Activated gamma-delta T cell treated with Interleukin-2 at 50 U/mL for 16 hours (primary cell): ENCODE measurements at regions not wholly inside any gene's neighbourhood (a gene's known extent, or its start where the extent isn't known, plus 50 kb on each side); places are given as distances from the start of the nearest gene placed in this dataset.
"Not testable (repeated sequence)": the region's sequence is repeated elsewhere in the genome, so short reads cannot be mapped to it uniquely, and the experiment has no call there.

ENCODE experiments used
- DNase-seq: peaks from one replicate; pipeline ENCODE4 v3.0.0-alpha.2; 2020

DNA sequence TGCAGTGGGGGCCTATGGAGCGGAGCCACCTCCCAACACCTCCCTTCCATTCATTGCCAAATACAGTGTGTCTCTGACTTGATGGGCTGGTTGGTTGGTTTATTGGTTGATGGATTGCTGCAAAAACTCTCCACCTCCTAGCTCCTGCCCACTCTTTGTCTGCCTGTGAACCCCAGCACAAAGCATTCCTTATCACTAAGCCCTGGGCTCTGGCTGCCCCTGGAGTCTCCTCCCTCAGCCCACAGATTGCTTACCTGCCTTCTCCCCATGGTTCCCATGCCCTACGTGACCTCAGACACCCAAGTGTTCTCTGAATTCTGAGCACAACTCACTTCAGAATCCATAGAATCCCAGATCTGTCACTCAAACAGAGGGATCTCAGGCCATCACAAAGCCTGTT, 139.1 kb upstream of the TPM1 start:
- DNase-seq: no peak

DNA sequence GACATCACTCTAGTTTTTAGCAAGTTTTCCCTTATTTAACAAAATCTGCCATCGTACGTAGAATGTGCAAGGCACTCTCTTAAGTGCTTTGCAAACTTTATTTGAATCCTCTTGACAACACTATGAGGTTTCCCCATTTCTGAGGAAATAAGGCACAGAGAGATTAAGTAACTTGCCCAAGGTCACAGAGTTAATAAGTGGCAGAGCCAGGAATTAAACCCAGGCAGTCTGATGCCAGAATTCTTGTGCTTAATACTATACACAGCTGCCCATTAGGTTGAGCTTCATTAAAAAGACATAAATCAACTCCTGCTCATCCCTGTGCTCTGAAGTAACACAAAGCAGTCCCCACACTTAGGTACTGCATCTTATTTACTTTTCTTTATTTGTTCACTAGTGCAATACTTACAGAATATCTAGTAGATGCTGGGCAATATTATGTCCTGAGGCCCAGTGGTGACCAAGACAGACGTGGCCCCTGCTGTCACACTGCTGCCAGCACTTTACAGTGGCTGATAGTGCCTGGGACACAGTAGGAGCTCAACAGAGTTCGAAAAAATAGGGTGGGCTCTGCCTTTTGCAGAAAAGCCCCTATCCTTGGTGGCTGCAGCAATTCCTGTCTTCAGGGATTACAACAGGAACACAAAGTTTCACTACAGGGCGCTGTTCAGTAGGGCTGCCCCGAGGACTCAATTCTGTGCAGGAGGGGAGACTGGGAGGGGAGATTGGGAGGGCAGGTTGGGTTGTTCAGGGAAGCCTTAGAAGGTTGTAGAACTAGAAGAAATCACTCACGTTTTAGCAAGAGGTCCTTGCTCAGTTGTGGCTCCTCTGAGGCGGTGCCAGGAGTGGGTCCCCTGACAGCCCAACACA, 138.3 kb upstream of the TPM1 start:
- peak; percentile 34 for DNase-seq

DNA sequence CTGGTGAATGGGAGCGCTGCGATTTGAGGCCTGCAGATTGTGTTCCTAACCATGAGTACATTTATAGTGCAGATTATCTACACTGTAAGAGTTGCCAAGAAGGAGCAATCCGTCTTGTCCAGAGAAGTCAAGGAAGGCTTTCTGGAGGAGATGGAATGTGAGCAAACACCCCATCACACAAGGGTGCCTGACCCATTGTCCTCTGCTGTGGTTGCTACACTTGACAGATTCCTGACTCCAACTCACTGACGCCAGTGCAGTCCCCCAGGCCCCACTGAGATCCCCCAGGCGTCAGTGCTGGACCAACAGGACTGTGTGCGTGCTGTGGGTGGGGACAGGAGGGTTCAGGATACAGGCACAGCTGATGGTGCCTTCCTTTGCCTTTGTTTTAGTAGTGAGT, 135.9 kb upstream of the TPM1 start:
- DNase-seq: no peak

DNA sequence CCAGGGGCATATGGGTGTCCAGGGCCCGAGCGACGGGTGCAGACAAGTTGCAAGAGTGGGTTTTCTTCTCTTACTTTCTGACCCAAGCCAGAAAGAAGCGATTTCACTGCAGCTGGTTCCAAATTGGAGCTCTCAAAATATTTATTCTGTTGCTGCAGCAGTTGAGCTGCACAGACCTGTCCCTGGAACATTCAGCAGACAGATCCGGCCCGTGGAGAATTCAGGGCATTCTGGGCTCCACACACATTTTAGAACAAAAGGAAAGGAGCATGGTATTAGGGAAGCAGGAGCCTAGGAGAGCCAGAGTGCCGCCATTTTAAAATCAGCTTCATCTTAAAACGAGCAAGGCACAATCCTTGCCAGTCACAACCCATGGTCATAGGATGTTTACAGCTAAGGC, 135.3 kb upstream of the TPM1 start:
- DNase-seq: no peak

DNA sequence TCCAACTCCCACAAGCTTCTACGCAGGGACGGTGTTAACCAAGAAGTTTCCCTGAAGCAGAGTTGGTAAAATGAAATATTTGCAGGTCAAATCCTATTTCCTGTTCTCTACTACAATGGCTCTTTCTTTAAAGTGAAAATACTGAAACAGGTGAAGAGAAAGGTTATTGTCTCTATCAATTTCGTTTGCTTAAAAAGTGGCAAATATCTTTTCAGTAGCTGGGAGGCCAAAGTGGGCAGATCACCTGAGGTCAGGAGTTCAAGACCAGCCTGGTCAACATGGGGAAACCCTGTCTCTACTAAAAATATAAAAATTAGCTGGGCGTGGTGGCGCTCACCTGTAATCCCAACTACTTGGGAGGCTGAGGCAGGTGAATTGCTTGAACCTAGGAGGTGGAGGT, 134.2 kb upstream of the TPM1 start:
- not testable (repeated sequence) for DNase-seq

DNA sequence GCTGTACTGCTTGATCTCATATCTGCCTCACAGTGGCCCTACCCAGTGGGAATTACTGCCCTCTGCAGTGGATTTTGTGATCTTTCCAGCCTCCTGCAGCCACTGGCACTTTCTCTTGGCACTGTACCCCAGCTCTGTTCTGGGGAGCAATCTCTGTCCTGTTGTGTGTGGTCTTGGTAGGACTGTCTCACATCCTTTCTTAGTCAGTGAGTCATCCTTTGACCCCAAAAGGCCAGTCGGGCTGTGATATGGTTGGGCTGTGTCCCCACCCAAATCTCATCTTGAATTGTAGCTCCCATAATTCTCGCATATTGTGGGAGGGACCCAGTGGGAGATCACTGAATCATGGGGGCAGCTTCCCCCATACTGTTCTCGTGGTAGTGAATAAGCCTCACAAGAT, 133.3 kb upstream of the TPM1 start:
- no peak for DNase-seq

DNA sequence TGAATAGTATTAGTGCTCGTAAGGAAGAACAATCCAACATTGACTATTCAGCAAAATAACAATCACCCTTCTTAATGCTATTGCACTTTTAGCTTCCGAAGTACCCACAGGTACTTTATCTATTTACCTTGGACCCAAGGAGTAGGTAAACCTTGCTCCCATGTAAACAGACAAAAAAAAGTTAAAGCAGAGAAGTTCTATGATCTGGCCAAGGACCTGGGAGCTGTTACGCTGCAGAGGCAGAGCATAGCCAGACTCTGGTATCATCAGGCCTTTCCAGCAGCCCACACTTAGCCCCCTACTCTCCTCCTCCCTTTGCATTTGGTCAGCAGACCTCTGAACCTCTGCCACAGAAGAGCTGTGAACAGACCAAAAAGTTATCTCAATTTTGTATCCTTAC, 130.3 kb upstream of the TPM1 start:
- no peak for DNase-seq

DNA sequence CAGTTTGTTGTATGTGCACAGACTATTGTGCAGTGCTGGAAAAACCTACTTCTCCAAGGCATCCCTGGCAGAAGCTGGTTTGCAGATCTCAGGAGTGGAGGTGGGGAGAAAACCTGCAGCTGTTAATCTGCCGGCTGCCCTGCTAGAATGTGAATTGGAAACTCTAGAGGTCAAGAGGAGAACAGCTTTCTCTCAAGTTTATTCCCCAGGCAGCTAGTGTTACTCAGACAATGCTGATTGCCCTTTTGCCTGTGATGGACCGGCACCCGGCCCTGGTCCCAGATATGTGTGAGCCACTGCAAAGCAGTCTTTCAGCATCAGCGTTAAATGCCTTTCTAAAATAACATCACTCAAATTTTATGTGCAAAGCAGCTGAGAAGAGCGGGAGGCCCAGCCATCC, 129.7 kb upstream of the TPM1 start:
- no peak for DNase-seq

DNA sequence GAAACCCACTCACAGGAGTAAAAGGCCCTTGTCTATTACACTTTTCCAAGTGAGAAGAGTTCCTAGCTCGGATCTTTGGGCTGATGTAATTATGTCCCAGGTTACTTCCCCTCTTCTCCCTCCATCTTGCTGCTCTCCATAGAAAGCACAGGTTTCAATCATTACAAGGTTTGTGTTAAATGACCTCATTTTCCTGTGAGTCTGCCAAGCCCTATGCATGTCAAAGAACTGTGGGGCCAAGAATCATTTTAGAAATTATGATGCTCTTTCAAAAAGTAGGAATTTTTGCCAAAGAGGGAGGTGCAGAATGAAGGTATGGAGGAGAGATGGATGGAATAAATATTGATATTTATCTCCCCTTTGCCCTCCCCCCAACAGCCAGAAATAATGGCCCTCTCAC, 129.3 kb upstream of the TPM1 start:
- DNase-seq: no peak

DNA sequence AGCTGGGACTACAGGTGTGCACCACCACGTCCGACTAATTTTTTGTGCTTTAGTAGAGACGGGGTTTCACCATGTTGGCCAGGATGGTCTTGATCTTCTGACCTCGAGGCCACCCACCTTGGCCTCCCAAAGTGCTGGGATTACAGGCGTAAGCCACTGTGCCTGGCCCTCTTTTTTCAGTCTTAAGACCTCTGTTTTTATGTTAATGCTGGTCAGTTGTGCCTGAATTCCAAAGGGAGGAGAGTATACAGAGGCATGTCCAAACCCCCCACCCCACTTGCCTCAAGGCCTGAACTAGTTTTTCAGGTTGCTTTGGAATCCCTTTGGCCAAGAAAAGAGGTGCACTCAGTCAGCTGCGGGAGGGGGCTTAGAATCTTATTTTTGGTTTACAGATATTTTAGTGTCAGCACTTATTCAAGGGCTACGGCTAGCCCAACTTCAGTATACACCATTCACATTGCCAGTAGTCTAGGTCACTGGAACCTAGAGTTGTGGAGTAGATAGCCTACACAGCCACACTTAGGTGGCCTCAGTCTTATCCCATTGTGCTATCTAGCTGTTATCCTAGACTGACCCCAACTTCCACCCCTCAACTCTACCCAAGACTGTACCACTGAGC, 128.0 kb upstream of the TPM1 start:
- no peak for DNase-seq

DNA sequence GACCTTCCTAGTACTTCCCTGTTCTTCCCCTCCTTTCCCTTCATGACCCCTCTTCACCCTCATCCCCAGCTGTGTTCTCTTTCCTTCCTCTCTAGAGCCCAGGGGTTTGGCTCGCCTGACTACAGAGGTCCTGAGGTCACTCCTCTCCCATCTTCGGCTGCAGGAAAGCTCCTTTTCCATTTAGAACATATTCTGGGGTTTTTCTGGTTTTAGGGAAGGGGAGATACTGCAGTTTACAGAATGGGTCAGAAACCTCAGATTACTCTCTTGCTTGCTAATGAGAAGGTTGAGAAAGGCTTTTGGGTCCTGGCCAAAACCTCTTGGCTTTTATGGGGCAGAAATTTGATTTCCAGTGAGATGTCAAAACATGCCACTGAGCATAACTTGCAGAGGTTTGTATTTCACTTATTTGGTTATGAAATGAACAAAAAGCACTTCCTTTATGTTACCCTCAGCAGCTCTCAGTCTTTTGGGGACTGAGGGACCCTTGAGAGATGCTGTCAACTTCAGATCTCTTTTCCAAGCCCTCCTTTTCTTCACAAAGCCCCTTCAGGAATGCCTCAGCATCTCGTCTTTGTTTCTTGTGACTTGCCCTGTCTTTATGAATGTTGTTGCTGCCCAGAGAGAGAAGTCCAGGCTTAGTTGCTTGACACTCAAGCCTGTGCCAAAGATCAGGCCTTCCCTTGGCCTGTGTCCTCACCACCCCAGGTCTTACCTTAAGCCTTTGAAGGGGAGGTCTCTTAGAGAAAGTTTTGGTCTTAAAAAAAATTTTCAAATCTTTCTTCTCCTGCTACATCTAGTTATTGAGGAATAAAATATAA, 121.7 kb upstream of the TPM1 start:
- DNase-seq: no peak

DNA sequence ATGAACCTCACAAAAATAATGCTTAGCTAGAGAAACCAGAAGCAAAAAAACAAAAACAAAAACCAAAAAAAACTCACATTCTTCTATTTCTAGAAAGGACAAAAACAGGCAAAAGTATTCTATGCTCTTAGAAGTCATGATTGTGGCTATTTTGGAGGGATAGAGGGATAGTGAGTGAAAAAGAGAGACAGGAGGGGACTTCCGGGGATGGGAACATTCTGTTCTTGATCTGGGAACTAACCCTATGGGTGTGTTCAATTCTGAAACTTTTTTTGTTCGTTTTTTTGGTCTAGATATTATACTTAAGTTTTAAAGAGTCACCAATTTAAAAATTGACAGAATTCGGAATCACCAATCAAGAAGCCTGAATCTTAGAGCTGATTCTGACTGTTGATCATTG, 120.0 kb upstream of the TPM1 start:
- no peak for DNase-seq

DNA sequence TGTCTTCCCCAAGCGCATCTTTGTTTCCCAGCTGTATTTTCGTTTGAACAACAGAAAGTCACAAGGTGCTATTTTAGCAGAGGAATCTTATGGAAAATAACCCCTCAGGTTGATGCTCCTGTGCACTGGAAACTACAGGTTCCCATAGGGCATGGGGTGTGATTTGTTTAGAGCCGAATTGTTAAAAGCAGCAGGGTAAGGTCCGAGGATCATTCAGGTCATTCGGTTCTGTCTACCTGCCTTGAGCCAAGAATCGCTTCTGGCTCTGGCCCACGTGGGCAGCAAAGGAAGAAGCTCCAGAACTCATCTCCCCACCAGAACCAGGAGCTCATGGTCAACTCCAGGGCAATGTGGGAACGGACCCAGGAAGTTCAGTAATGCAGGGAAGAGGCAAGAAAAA, 116.7 kb upstream of the TPM1 start:
- no peak for DNase-seq

DNA sequence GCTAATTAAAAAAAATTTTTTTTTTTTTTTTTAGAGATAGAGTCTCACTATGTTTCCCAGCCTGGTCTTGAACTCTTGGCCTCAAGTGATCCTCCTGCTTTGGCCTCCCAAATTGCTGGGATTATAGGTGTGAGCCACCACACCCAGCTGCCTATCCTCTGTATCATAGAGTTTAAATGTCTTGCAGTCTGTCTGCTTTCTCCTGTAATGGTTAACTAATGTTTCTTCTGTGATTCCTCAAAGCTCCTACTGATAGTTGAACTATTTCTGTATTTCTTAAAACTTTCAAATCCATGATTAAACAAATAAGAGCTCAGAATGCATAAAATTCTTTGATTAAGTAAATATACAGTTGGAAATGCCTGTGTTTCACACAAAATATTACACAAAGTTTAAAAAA, 115.4 kb upstream of the TPM1 start:
- DNase-seq: no peak

DNA sequence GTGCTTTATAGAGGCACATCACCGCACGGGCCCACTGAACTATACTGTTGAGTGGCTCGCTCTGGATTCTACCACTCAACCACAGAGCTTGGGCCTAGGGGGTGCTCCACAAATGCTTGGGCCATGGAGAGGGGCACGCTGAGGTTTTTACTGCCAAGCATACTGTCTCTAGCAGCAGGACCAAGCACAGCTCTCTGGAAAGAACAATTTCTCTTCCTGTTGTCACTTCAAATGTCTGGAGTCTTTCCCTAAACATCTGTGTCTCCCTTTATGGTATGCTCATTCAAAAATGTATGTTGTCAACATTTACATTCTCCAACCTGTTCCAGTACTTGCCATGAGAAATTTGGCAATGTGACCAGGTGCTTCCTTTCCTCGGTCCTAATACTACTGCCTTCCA, 114.7 kb upstream of the TPM1 start:
- no peak for DNase-seq

DNA sequence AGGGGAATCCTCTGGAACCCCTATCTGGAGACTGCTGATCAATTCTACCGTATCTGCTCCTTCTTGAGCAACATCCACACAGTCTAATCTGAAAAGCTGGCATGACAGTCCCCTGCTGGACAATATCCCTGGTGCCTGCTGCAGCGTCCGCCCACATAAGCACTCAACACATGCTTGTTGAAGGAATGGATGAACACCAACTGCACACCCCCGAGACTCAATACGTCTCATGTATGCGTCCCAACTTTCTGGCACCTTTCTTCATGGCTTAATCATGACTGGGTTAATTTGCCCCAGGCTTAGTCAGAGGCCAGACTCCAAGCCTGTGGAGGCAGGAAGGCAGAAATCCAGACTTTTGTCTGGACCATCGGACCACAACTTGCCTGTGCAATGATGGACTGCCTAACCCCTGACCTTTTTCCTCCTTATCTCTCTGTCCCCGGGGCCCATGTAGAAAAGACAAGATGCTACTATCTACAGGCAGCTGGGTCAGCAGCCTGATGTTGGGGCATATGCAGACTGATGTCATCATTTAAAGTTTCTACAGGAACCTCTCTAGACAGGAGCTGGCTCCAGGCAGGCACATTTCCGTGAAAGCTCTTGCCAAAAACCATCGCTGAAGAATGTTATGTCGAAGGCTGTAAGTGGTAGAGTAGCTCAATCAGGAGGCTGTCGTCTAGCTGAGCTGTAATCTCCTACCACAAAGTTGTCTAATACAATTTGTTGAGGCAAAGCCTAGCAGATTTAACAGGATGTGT, 114.1 kb upstream of the TPM1 start:
- DNase-seq: no peak

DNA sequence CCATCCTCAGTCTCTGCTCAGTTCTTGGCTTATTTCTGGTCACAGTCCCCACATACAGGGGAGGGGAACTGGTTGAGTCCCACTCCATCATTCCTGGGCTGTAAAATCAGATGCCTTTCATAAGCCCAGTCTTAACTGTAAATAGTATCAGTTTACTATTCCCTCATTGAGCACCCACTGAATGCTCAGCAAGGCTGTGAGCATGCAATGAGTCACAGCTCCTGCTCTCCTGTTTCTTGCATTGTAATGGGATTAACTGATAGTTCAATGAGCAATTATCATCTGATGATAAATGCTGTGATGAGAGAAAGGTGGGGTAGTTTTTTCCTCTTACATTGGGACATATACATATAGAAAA, 113.6 kb upstream of the TPM1 start:
- DNase-seq: no peak

DNA sequence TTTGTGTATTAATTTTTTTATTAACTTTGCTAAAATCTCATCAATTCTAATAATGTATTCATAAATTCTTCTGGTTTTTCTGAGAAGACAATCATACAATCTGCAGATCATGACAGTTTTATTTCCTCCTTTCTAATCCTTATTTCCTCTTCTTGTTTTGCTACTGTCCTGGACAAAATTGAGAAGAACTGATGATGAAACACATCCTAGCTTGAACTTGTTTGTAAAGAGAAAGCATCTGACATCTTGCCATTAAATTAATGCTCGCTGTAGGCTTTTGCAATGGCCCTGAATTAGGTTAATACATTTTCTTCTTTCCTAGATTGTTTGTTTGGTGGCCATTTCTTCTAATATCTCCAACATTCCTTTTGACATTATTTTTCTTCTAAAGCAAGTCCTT, 110.9 kb upstream of the TPM1 start:
- DNase-seq: no peak

DNA sequence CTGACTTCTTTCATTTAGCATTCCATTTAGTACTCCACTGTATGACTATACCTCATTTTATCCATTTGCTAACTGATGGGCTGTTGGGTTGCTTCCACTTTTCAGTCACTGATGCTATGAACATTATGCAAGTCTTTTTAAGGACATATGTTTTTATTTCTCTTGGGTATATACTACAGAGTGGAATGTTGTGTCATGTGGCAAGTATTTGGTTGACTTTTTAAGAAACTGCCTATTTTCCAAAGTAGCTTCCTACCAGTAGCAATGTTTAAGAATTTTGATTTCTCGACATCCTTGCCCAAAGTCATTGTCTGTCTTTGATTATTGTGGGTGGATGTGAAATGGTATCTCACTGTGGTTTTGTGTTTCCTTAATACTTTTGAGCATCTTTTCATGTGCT, 110.1 kb upstream of the TPM1 start:
- DNase-seq: no peak

DNA sequence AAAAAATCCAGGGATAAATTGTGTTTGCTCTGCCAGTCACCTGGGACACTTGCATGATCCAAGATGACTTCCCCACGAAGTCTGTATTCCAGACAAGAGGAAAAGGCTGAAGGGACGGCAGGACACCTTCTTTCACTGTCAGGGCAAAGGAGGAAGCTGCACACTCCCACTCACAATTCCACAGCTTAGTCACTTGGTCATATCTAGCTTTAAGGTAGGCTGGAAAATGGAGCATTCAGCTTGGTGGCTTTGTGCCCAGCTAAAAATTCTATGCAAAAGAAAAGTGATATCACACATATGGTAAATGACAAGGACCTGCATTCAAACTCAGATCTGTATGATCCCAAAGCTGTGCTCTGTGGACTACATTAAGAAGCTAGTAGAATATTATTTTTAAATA, 109.2 kb upstream of the TPM1 start:
- no peak for DNase-seq

DNA sequence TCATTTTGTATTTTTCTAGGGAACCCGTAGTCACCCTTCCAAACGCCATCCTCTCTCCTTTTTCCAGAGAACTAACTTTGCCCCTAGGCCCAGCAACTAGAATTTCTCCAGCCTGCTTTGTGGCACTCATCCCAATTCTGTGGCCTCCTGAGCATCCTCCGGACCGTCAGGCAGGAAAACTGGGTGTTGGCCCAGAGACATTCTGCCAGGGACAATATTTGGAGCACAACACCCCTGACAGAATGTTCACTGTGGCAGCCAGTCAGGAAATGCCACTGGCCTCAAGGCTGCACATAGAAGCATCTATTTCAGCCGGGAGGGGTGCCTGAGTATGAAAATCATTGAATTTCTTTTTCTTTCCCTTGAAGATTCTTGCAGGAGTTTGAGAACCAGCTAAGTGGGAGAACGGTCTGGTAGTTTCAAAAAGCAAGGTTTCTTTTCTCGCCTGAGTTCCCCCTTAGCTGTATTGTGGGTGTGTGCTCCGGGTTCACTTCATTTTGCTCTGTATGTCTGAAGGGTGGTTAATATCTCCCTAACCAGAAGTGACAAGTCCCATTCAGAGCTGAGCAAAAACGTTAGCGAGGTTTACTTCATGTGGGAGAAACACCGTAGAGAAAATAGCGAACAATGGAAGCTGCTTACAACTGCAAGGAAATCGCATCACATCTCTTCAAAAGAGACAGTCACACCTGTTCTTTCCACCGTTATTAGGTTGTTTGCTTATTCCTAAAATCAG, 108.1 kb upstream of the TPM1 start:
- no peak for DNase-seq

DNA sequence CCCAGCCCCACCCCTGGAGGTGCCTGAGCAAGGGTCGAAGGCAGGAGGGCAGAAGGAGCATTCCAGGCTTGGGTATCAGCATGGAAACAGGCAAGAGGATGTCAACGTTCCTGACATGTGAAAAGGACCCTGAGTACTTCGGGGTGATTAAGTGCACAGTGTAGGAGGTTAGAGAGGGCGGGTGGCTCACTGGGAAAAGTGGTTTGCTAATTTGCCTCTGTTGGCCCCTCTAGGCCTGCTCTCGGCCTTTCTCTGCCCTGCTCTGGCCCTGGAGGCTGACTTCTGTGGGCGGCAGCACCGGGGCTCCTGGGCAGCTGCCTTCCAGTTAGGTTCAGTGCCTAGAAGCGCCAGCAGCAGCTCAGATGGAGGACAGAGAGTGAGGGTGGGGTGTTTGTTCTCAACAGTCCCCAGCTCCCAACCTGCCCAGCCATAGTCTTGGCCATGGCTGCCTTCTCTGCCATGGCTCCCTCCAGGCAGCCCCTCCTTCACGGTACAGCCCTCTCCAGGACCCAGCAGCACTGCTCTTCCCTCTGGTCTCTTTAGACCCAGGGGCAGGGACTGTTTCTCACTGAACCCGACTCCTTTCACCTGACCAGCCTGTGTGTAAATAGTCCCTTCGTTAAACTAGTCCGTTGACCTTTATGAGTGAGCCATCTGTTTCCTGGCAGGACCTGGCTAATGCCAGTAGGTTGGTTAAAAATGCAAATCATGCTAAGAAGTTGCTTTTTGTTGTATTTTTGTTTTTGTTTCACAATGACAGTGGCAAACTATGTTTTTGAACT, 107.1 kb upstream of the TPM1 start:
- no peak for DNase-seq
